A549 (cell line): ENCODE measurements at regions not wholly inside any gene's neighbourhood (a gene's known extent, or its start where the extent isn't known, plus 50 kb on each side); places are given as distances from the start of the nearest gene placed in this dataset.

Source experiments
- ATAC-seq, 2 experiments: fragments of 200-7000 bp in 1 of 2; fragments of >200 bp in 1 of 2; cut with Nextera tagmentation in 1 of 2; cut with Tn5 transposase in 1 of 2; 3 replicates each; pipeline versions ENCODE4 v1.8.0 to v1.9.1; 2018 to 2020; ENCODE audit warnings: mild to moderate bottlenecking in 1 of 2, moderate library complexity in 1 of 2
- CTCF ChIA-PET: fragments of 300-600 bp; sonication (Branson Sonifier 250); formaldehyde crosslinking; extraction: SDS; loops from one replicate; lab custom pipeline; 2021; ENCODE audit warnings: antibody characterized with exemption, inconsistent platforms; lab: Yijun Ruan, JAX
- POLR2A ChIA-PET: fragments of 350-600 bp; formaldehyde crosslinking; extraction: SDS; loops from one replicate; lab custom pipeline; 2021; ENCODE audit warnings: antibody characterized with exemption, inconsistent platforms; lab: Yijun Ruan, JAX
- DNase-seq, 2 experiments: peaks; one replicate each; pipeline versions ENCODE4 v3.0.0 to v3.0.0-alpha.2; 2011 to 2016; ENCODE audit warnings: low read depth in 1 of 2, low spot score in 1 of 2
- FAIRE-seq: peaks from 2 replicates; lab custom pipeline; 2011; peaks lifted over from hg19 to GRCh38; lab: Jason Lieb, UNC
- H3K27ac ChIP-seq, 2 experiments: fragments of >200 bp; sonication (Bioruptor Twin); formaldehyde crosslinking; 3 replicates each; pipeline ENCODE4 v1.5.1; 2016 to 2017
- H3K4me1 ChIP-seq: fragments of >200 bp; sonication (Bioruptor Twin); formaldehyde crosslinking; 3 replicates; pipeline ENCODE4 v1.6.1; 2016
- H3K4me2 ChIP-seq: fragments of >200 bp; sonication (Bioruptor Twin); formaldehyde crosslinking; 3 replicates; pipeline ENCODE4 v1.6.1; 2016
- H3K4me3 ChIP-seq: fragments of >200 bp; sonication (Bioruptor Twin); formaldehyde crosslinking; 3 replicates; pipeline ENCODE4 v1.5.1; 2016
- H3K9me3 ChIP-seq: fragments of >200 bp; sonication (Bioruptor Twin); formaldehyde crosslinking; 3 replicates; pipeline ENCODE4 v1.6.1; 2016
- CBX2 ChIP-seq: fragments of 200-600 bp; sonication (generic); IDR thresholded peaks from 2 replicates; pipeline ENCODE4 v1.6.1; 2016; ENCODE audit warnings: low read depth, mild to moderate bottlenecking, borderline replicate concordance
- CHD2 ChIP-seq: fragments of 150-350 bp; IDR thresholded peaks from 2 replicates; pipeline ENCODE4 v1.6.1; 2014; ENCODE audit warnings: low read length; ENCODE audit not compliant: partially characterized antibody
- EHF ChIP-seq: fragments of 250-450 bp; sonication (Bioruptor Pico); IDR thresholded peaks from 2 replicates; pipeline ENCODE4 v1.5.0; 2020; ENCODE audit warnings: mild to moderate bottlenecking
- ELK1 ChIP-seq: fragments of 150-350 bp; IDR thresholded peaks from 2 replicates; pipeline ENCODE4 v1.6.1; 2014; ENCODE audit warnings: low read depth, mild to moderate bottlenecking, low read length
- EP300 ChIP-seq, 2 experiments: fragments of >200 bp; sonication (Bioruptor Twin); formaldehyde crosslinking; IDR thresholded peaks; 2 replicates in 1 of 2; 3 replicates in 1 of 2; pipeline ENCODE4 v1.6.1; 2016 to 2017
- ESRRA ChIP-seq: fragments of 150-350 bp; IDR thresholded peaks from 2 replicates; pipeline ENCODE4 v1.6.1; 2014; ENCODE audit warnings: mild to moderate bottlenecking, low read length, borderline replicate concordance
- FOSB ChIP-seq: fragments of 250-450 bp; sonication (Bioruptor Pico); IDR thresholded peaks from 2 replicates; pipeline ENCODE4 v1.5.0; 2020; ENCODE audit warnings: mild to moderate bottlenecking, moderate library complexity
- FOSL2 ChIP-seq, 2 experiments: fragments of 450-650 bp in 1 of 2; fragments of >200 bp in 1 of 2; sonication (Bioruptor Twin) in 1 of 2; formaldehyde crosslinking; IDR thresholded peaks; 2 replicates each; pipeline versions ENCODE4 v1.5.0 to v1.6.1; 2016 to 2020; ENCODE audit warnings: mild to moderate bottlenecking in 1 of 2, moderate library complexity in 1 of 2
- FOXS1 ChIP-seq: fragments of 250-450 bp; sonication (Bioruptor Pico); IDR thresholded peaks from 2 replicates; pipeline ENCODE4 v1.5.0; 2020; ENCODE audit warnings: mild to moderate bottlenecking, moderate library complexity
- GATA3 ChIP-seq: IDR thresholded peaks from 2 replicates; pipeline ENCODE4 v1.6.1; 2012; ENCODE audit warnings: borderline replicate concordance
- HMGXB4 ChIP-seq: fragments of 250-450 bp; sonication (Bioruptor Pico); IDR thresholded peaks from 2 replicates; pipeline ENCODE4 v1.5.0; 2021; ENCODE audit warnings: mild to moderate bottlenecking, moderate library complexity, borderline replicate concordance
- KDM1A ChIP-seq: fragments of 200-600 bp; sonication (generic); IDR thresholded peaks from 2 replicates; pipeline ENCODE4 v1.6.1; 2016; ENCODE audit warnings: low read depth, mild to moderate bottlenecking
- NPAS2 ChIP-seq: fragments of 250-450 bp; sonication (Bioruptor Pico); IDR thresholded peaks from 2 replicates; pipeline ENCODE4 v1.8.0; 2022; ENCODE audit warnings: mild to moderate bottlenecking, moderate library complexity, borderline replicate concordance
- NR3C1 ChIP-seq: fragments of >200 bp; sonication (Bioruptor Twin); formaldehyde crosslinking; IDR thresholded peaks from 3 replicates; pipeline ENCODE4 v1.6.1; 2017
- POLR2A ChIP-seq: IDR thresholded peaks from 2 replicates; pipeline ENCODE4 v1.6.1; 2012; ENCODE audit warnings: mild to moderate bottlenecking, low read length
- RCOR1 ChIP-seq: fragments of 150-350 bp; IDR thresholded peaks from 2 replicates; pipeline ENCODE4 v1.6.1; 2014; ENCODE audit warnings: antibody characterized with exemption, low read length, low read depth
- SMC3 ChIP-seq: fragments of >200 bp; sonication (Bioruptor Twin); formaldehyde crosslinking; IDR thresholded peaks from 3 replicates; pipeline ENCODE4 v1.6.1; 2018; ENCODE audit warnings: inconsistent platforms
- ZNF302 ChIP-seq: fragments of 250-450 bp; sonication (Bioruptor Pico); IDR thresholded peaks from 2 replicates; pipeline ENCODE4 v1.9.0; 2021; ENCODE audit warnings: inconsistent platforms, mild to moderate bottlenecking, moderate library complexity
- WGBS: methylation state at CpG from one replicate; pipeline ENCODE4 v1.1.6; 2017; ENCODE audit errors: missing lambda C conversion rate; 5-methylcytosine and 5-hydroxymethylcytosine counted together
- TF ChIP-seq, protein P1 (sequence below): fragments of >200 bp; sonication (Bioruptor Twin); formaldehyde crosslinking; IDR thresholded peaks from 3 replicates; pipeline ENCODE4 v1.5.1; 2016
- TF ChIP-seq, protein P2 (sequence below): fragments of >200 bp; sonication (Bioruptor Twin); formaldehyde crosslinking; IDR thresholded peaks from 2 replicates; pipeline ENCODE4 v1.6.1; 2016
- TF ChIP-seq, protein P3 (sequence below): IDR thresholded peaks from 2 replicates; pipeline ENCODE4 v1.6.1; 2012; ENCODE audit warnings: low read depth, borderline replicate concordance

DNA sequence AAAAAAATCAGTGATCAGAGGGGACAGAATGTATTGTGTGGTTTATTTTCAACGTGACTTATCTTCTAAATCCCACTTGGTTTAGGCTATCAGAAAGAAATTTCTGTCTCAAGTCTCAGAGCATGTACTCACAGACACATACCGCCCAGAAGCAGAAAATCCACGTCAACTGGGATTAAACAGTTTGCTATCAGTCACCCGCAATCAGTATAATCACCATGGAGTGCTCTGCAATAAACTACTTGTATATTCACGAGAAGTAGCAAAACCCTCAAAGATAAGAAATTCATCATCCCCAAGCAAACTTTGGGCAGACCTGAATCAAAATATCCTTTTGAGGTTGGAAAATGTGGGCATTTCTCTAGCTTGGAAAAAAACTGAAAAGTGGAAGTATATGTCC lies 259.1 kb downstream of the FGFR2 start:
- ChIA-PET CTCF (no interaction called here), POLR2A (no interaction called here)
- Histone ChIP-seq H3K27ac (no peak overlapping the region), H3K4me3 (no peak overlapping the region), H3K9me3 (no peaks in the 10 kb centered on the region), H3K4me1 (no peaks in the 10 kb centered on the region), H3K4me2 (no peak overlapping the region)
- ATAC-seq (no peak), FAIRE-seq (no peak), DNase-seq (no peak)
- TF ChIP-seq POLR2A (no peak), RCOR1 (no peak), KDM1A (no peak), CHD2 (no peak), CBX2 (no peak), HMGXB4 (CRISPR knock-in tag) (no peak), SMC3 (no peak), EP300 (IDR thresholded peaks at IDR 0.05) (no peak), FOSL2 (IDR thresholded peaks at IDR 0.05) (no peak), FOSL2 (CRISPR knock-in tag; IDR thresholded peaks at IDR 0.05) (no peak), ZNF302 (CRISPR knock-in tag) (no peak), ELK1 (no peak)
- TF ChIP-seq, protein P1, sequence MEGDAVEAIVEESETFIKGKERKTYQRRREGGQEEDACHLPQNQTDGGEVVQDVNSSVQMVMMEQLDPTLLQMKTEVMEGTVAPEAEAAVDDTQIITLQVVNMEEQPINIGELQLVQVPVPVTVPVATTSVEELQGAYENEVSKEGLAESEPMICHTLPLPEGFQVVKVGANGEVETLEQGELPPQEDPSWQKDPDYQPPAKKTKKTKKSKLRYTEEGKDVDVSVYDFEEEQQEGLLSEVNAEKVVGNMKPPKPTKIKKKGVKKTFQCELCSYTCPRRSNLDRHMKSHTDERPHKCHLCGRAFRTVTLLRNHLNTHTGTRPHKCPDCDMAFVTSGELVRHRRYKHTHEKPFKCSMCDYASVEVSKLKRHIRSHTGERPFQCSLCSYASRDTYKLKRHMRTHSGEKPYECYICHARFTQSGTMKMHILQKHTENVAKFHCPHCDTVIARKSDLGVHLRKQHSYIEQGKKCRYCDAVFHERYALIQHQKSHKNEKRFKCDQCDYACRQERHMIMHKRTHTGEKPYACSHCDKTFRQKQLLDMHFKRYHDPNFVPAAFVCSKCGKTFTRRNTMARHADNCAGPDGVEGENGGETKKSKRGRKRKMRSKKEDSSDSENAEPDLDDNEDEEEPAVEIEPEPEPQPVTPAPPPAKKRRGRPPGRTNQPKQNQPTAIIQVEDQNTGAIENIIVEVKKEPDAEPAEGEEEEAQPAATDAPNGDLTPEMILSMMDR, result no peak
- 16% methylated on average over 5 of the region's 5 CpGs for WGBS

DNA sequence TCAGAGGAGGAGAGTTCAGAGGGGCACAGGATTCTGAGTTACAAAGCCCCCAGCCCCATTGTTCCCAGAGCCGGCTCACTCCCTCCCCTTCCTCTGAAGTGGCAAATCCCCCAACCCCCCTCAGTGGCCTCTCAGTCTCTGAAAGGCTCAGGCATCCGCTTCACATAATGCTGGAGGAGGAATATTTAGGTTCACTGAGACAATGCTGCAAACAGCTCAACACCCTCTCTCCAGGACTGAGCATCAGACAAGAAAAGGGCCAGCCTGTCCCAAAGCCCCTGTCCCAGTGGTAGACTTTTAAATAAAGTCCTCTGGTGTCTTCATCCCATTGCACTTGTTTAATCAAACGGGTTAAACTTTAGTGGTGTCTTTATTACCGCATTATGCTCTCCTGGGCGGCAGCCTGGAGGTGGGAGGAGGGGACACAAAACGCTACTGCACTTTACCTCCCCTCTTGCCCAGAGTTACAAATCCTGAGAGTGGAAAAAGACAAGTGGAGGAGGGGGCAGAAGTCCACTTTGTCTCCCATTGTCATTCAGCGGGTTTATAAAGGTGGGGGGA lies 257.9 kb downstream of the FGFR2 start:
- Histone ChIP-seq H3K4me3 (no peak overlapping the region), H3K9me3 (no peaks in the 10 kb centered on the region), H3K4me2 (no peak overlapping the region), H3K4me1 (no peaks in the 10 kb centered on the region), H3K27ac (no peak overlapping the region)
- no peak for DNase-seq
- TF ChIP-seq FOXS1 (no peak), FOSL2 (IDR thresholded peaks at IDR 0.05) (no peak), FOSL2 (CRISPR knock-in tag; IDR thresholded peaks at IDR 0.05) (no peak), ESRRA (no peak), EHF (CRISPR knock-in tag) (no peak), GATA3 (no peak), NPAS2 (CRISPR knock-in tag) (no peak), NR3C1 (no peak), FOSB (CRISPR knock-in tag) (no peak), ZNF302 (CRISPR knock-in tag) (no peak)
- TF ChIP-seq, protein P2, sequence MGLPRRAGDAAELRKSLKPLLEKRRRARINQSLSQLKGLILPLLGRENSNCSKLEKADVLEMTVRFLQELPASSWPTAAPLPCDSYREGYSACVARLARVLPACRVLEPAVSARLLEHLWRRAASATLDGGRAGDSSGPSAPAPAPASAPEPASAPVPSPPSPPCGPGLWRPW, result no peak
- TF ChIP-seq, protein P3, sequence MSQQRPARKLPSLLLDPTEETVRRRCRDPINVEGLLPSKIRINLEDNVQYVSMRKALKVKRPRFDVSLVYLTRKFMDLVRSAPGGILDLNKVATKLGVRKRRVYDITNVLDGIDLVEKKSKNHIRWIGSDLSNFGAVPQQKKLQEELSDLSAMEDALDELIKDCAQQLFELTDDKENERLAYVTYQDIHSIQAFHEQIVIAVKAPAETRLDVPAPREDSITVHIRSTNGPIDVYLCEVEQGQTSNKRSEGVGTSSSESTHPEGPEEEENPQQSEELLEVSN, result no peak
- WGBS, result 14% methylated on average over 7 of the region's 7 CpGs
- FAIRE-seq, result no peak
- CTCF ChIA-PET, result interaction anchor here (0.7 kb wide), 1 partner anchor 1254 kb away, joined by 3 read pairs; no protein-coding TSS in a partner anchor
- POLR2A ChIA-PET, result no interaction called here
- ATAC-seq, result no peak
